Neural progenitor cell (in vitro differentiated cells): ENCODE measurements at regions not wholly inside any gene's neighbourhood (a gene's known extent, or its start where the extent isn't known, plus 50 kb on each side); places are given as distances from the start of the nearest gene placed in this dataset.

Experiments used
- EZH2 ChIP-seq: fragments of 200-600 bp; sonication (generic); IDR thresholded peaks from 2 replicates; pipeline ENCODE4 v1.6.1; 2017; ENCODE audit warnings: antibody characterized with exemption, mild to moderate bottlenecking, moderate library complexity
- EZH2phosphoT487 ChIP-seq: fragments of 200-600 bp; sonication (generic); IDR thresholded peaks from 2 replicates; pipeline ENCODE4 v1.6.1; 2017; ENCODE audit warnings: antibody characterized with exemption
- TF ChIP-seq, protein P1 (sequence below): fragments of 200-600 bp; sonication (generic); IDR thresholded peaks from 2 replicates; pipeline ENCODE4 v1.5.1; 2017; ENCODE audit warnings: antibody characterized with exemption, mild to moderate bottlenecking

DNA sequence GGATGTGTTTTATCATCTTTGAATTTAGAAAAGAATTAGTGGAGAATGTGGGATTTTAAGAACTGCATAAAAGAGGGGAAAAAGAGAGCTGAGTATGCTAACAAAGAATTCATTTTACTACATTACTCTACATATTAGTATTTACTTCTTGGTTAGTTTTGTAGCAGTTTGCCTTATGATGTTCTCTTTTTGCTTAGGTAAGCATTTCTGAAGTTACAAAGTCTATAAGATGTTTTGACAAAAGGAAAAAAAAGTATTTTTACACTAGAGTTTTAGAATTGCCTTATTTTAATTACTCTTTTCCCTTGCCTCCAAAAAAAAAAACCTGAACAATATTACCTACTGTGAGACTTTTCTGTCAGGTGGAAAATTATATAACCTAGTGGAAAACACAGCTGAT lies 739.5 kb upstream of the SLC39A10 start:
- no peak for TF ChIP-seq EZH2phosphoT487
- TF ChIP-seq, protein P1, sequence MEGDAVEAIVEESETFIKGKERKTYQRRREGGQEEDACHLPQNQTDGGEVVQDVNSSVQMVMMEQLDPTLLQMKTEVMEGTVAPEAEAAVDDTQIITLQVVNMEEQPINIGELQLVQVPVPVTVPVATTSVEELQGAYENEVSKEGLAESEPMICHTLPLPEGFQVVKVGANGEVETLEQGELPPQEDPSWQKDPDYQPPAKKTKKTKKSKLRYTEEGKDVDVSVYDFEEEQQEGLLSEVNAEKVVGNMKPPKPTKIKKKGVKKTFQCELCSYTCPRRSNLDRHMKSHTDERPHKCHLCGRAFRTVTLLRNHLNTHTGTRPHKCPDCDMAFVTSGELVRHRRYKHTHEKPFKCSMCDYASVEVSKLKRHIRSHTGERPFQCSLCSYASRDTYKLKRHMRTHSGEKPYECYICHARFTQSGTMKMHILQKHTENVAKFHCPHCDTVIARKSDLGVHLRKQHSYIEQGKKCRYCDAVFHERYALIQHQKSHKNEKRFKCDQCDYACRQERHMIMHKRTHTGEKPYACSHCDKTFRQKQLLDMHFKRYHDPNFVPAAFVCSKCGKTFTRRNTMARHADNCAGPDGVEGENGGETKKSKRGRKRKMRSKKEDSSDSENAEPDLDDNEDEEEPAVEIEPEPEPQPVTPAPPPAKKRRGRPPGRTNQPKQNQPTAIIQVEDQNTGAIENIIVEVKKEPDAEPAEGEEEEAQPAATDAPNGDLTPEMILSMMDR = no peak
- no peak for TF ChIP-seq EZH2
